ENCODE measurements at regions not wholly inside any gene's neighbourhood (a gene's known extent, or its start where the extent isn't known, plus 50 kb on each side); places are given as distances from the start of the nearest gene placed in this dataset.
"Not testable (repeated sequence)": the region's sequence is repeated elsewhere in the genome, so short reads cannot be mapped to it uniquely, and the experiment has no call there.

GRCh38 chr17:36679815-36680467 lies 78.6 kb downstream of the MRM1 start:
- no peaks in the 10 kb centered on the region for H3K36me3 ChIP-seq (ENCODE audit: control insufficient read depth in 1 of 2, insufficient read depth in 2 of 2, low read length in 2 of 2)
- no peaks in the 10 kb centered on the region for H3K27me3 ChIP-seq (ENCODE audit: low read depth, low read length)
- no peaks in the 10 kb centered on the region for H3K4me1 ChIP-seq (ENCODE audit: control insufficient read depth in 1 of 2, insufficient read depth in 2 of 2, low read length in 2 of 2)
- H3K9me3 ChIP-seq (ENCODE audit: control insufficient read depth in 1 of 2, low read length in 2 of 2) = no peaks in the 10 kb centered on the region
- H3K4me3 ChIP-seq (ENCODE audit: low read depth in 1 of 2, low read length in 2 of 2) = no peak overlapping the region
- H3K27ac ChIP-seq (ENCODE audit: low read length) = no peak overlapping the region

GRCh38 chr17:36680701-36681202 lies 79.4 kb downstream of the MRM1 start:
- Histone ChIP-seq H3K36me3 (ENCODE audit: control insufficient read depth in 1 of 2, insufficient read depth in 2 of 2, low read length in 2 of 2) (no peaks in the 10 kb centered on the region), H3K9me3 (ENCODE audit: control insufficient read depth in 1 of 2, low read length in 2 of 2) (no peaks in the 10 kb centered on the region), H3K27ac (ENCODE audit: low read length) (no peak overlapping the region), H3K4me1 (ENCODE audit: control insufficient read depth in 1 of 2, insufficient read depth in 2 of 2, low read length in 2 of 2) (no peaks in the 10 kb centered on the region), H3K4me3 (ENCODE audit: low read depth in 1 of 2, low read length in 2 of 2) (no peak overlapping the region), H3K27me3 (ENCODE audit: low read depth, low read length) (no peaks in the 10 kb centered on the region)

GRCh38 chr17:36682773-36683172 lies 81.4 kb downstream of the MRM1 start:
- Histone ChIP-seq H3K27ac (ENCODE audit: low read length) (no peak overlapping the region), H3K27me3 (ENCODE audit: low read depth, low read length) (no peaks in the 10 kb centered on the region), H3K9me3 (ENCODE audit: control insufficient read depth in 1 of 2, low read length in 2 of 2) (no peaks in the 10 kb centered on the region), H3K4me1 (ENCODE audit: control insufficient read depth in 1 of 2, insufficient read depth in 2 of 2, low read length in 2 of 2) (no peaks in the 10 kb centered on the region), H3K4me3 (ENCODE audit: low read depth in 1 of 2, low read length in 2 of 2) (no peak overlapping the region), H3K36me3 (ENCODE audit: control insufficient read depth in 1 of 2, insufficient read depth in 2 of 2, low read length in 2 of 2) (no peaks in the 10 kb centered on the region)

GRCh38 chr17:36683387-36683786 lies 82.0 kb downstream of the MRM1 start:
- Histone ChIP-seq H3K27ac (ENCODE audit: low read length) (no peak overlapping the region), H3K27me3 (ENCODE audit: low read depth, low read length) (no peaks in the 10 kb centered on the region), H3K4me3 (ENCODE audit: low read depth in 1 of 2, low read length in 2 of 2) (no peak overlapping the region), H3K4me1 (ENCODE audit: control insufficient read depth in 1 of 2, insufficient read depth in 2 of 2, low read length in 2 of 2) (no peaks in the 10 kb centered on the region), H3K9me3 (ENCODE audit: control insufficient read depth in 1 of 2, low read length in 2 of 2) (no peaks in the 10 kb centered on the region), H3K36me3 (ENCODE audit: control insufficient read depth in 1 of 2, insufficient read depth in 2 of 2, low read length in 2 of 2) (no peaks in the 10 kb centered on the region)

- Histone ChIP-seq H3K9me3 (ENCODE audit: control insufficient read depth in 1 of 2, low read length in 2 of 2) (no peaks in the 10 kb centered on the region), H3K27ac (ENCODE audit: low read length) (no peak overlapping the region), H3K4me3 (ENCODE audit: low read depth in 1 of 2, low read length in 2 of 2) (no peak overlapping the region), H3K36me3 (ENCODE audit: control insufficient read depth in 1 of 2, insufficient read depth in 2 of 2, low read length in 2 of 2) (no peaks in the 10 kb centered on the region), H3K4me1 (ENCODE audit: control insufficient read depth in 1 of 2, insufficient read depth in 2 of 2, low read length in 2 of 2) (no peaks in the 10 kb centered on the region), H3K27me3 (ENCODE audit: low read depth, low read length) (no peaks in the 10 kb centered on the region)
These were observed 82.8 kb downstream of the MRM1 start for GRCh38 chr17:36684134-36684533.

GRCh38 chr17:36686123-36686669 lies 84.8 kb downstream of the MRM1 start:
- H3K4me3 ChIP-seq (ENCODE audit: low read depth in 1 of 2, low read length in 2 of 2) = no peak overlapping the region
- no peaks in the 10 kb centered on the region for H3K36me3 ChIP-seq (ENCODE audit: control insufficient read depth in 1 of 2, insufficient read depth in 2 of 2, low read length in 2 of 2)
- no peak overlapping the region for H3K27ac ChIP-seq (ENCODE audit: low read length)
- no peaks in the 10 kb centered on the region for H3K27me3 ChIP-seq (ENCODE audit: low read depth, low read length)
- H3K4me1 ChIP-seq (ENCODE audit: control insufficient read depth in 1 of 2, insufficient read depth in 2 of 2, low read length in 2 of 2) = no peaks in the 10 kb centered on the region
- H3K9me3 ChIP-seq (ENCODE audit: control insufficient read depth in 1 of 2, low read length in 2 of 2) = no peaks in the 10 kb centered on the region

- no peaks in the 10 kb centered on the region for H3K27me3 ChIP-seq (ENCODE audit: low read depth, low read length)
- H3K36me3 ChIP-seq (ENCODE audit: control insufficient read depth in 1 of 2, insufficient read depth in 2 of 2, low read length in 2 of 2) = no peaks in the 10 kb centered on the region
- H3K4me1 ChIP-seq (ENCODE audit: control insufficient read depth in 1 of 2, insufficient read depth in 2 of 2, low read length in 2 of 2) = no peaks in the 10 kb centered on the region
- H3K4me3 ChIP-seq (ENCODE audit: low read depth in 1 of 2, low read length in 2 of 2) = no peak overlapping the region
- H3K9me3 ChIP-seq (ENCODE audit: control insufficient read depth in 1 of 2, low read length in 2 of 2) = no peaks in the 10 kb centered on the region
- no peak overlapping the region for H3K27ac ChIP-seq (ENCODE audit: low read length)
These were observed 86.4 kb downstream of the MRM1 start for GRCh38 chr17:36687736-36688135.

GRCh38 chr17:36689089-36689667 lies 87.8 kb downstream of the MRM1 start:
- H3K36me3 ChIP-seq (ENCODE audit: control insufficient read depth in 1 of 2, insufficient read depth in 2 of 2, low read length in 2 of 2) = no peaks in the 10 kb centered on the region
- H3K9me3 ChIP-seq (ENCODE audit: control insufficient read depth in 1 of 2, low read length in 2 of 2) = no peaks in the 10 kb centered on the region
- H3K4me3 ChIP-seq (ENCODE audit: low read depth in 1 of 2, low read length in 2 of 2) = no peak overlapping the region
- no peaks in the 10 kb centered on the region for H3K27me3 ChIP-seq (ENCODE audit: low read depth, low read length)
- H3K4me1 ChIP-seq (ENCODE audit: control insufficient read depth in 1 of 2, insufficient read depth in 2 of 2, low read length in 2 of 2) = no peaks in the 10 kb centered on the region
- no peak overlapping the region for H3K27ac ChIP-seq (ENCODE audit: low read length)

- H3K4me1 ChIP-seq (ENCODE audit: control insufficient read depth in 1 of 2, insufficient read depth in 2 of 2, low read length in 2 of 2) = no peaks in the 10 kb centered on the region
- no peaks in the 10 kb centered on the region for H3K36me3 ChIP-seq (ENCODE audit: control insufficient read depth in 1 of 2, insufficient read depth in 2 of 2, low read length in 2 of 2)
- H3K27me3 ChIP-seq (ENCODE audit: low read depth, low read length) = no peaks in the 10 kb centered on the region
- no peak overlapping the region for H3K27ac ChIP-seq (ENCODE audit: low read length)
- H3K4me3 ChIP-seq (ENCODE audit: low read depth in 1 of 2, low read length in 2 of 2) = no peak overlapping the region
- no peaks in the 10 kb centered on the region for H3K9me3 ChIP-seq (ENCODE audit: control insufficient read depth in 1 of 2, low read length in 2 of 2)
These were observed 88.8 kb downstream of the MRM1 start for GRCh38 chr17:36690190-36690589.

- H3K36me3 ChIP-seq (ENCODE audit: control insufficient read depth in 1 of 2, insufficient read depth in 2 of 2, low read length in 2 of 2) = no peaks in the 10 kb centered on the region
- H3K27ac ChIP-seq (ENCODE audit: low read length) = no peak overlapping the region
- H3K4me1 ChIP-seq (ENCODE audit: control insufficient read depth in 1 of 2, insufficient read depth in 2 of 2, low read length in 2 of 2) = no peaks in the 10 kb centered on the region
- no peaks in the 10 kb centered on the region for H3K9me3 ChIP-seq (ENCODE audit: control insufficient read depth in 1 of 2, low read length in 2 of 2)
- H3K4me3 ChIP-seq (ENCODE audit: low read depth in 1 of 2, low read length in 2 of 2) = no peak overlapping the region
- H3K27me3 ChIP-seq (ENCODE audit: low read depth, low read length) = no peaks in the 10 kb centered on the region
These were observed 90.2 kb downstream of the MRM1 start for GRCh38 chr17:36691606-36692005.

GRCh38 chr17:36695082-36695481 lies 93.7 kb downstream of the MRM1 start:
- H3K4me3 ChIP-seq (ENCODE audit: low read depth in 1 of 2, low read length in 2 of 2) = no peak overlapping the region
- H3K4me1 ChIP-seq (ENCODE audit: control insufficient read depth in 1 of 2, insufficient read depth in 2 of 2, low read length in 2 of 2) = no peaks in the 10 kb centered on the region
- no peaks in the 10 kb centered on the region for H3K27me3 ChIP-seq (ENCODE audit: low read depth, low read length)
- no peaks in the 10 kb centered on the region for H3K36me3 ChIP-seq (ENCODE audit: control insufficient read depth in 1 of 2, insufficient read depth in 2 of 2, low read length in 2 of 2)
- H3K27ac ChIP-seq (ENCODE audit: low read length) = no peak overlapping the region
- H3K9me3 ChIP-seq (ENCODE audit: control insufficient read depth in 1 of 2, low read length in 2 of 2) = no peaks in the 10 kb centered on the region

GRCh38 chr17:36695710-36696109 lies 94.3 kb downstream of the MRM1 start:
- H3K4me1 ChIP-seq (ENCODE audit: control insufficient read depth in 1 of 2, insufficient read depth in 2 of 2, low read length in 2 of 2); H3K4me3 ChIP-seq (ENCODE audit: low read depth in 1 of 2, low read length in 2 of 2); H3K27ac ChIP-seq (ENCODE audit: low read length); H3K36me3 ChIP-seq (ENCODE audit: control insufficient read depth in 1 of 2, insufficient read depth in 2 of 2, low read length in 2 of 2); H3K27me3 ChIP-seq (ENCODE audit: low read depth, low read length); H3K9me3 ChIP-seq (ENCODE audit: control insufficient read depth in 1 of 2, low read length in 2 of 2): not testable (repeated sequence)

All from muscle layer of duodenum (tissue), 2 donors.